Fibroblast of the aortic adventitia (primary cell): ENCODE measurements at regions not wholly inside any gene's neighbourhood (a gene's known extent, or its start where the extent isn't known, plus 50 kb on each side); places are given as distances from the start of the nearest gene placed in this dataset.
A peak's percentile ranks its signal among the peaks of the same experiment; 100 is the strongest.

Experiments used
- DNase-seq: peaks from one replicate; pipeline ENCODE4 v3.0.0-alpha.2; 2010; ENCODE audit warnings: low read depth
- H3K4me3 ChIP-seq: 2 replicates; pipeline ENCODE4 v1.5.1; 2011; ENCODE audit warnings: low read depth, mild to moderate bottlenecking, control low read depth, low read length, moderate library complexity
- CTCF ChIP-seq: IDR thresholded peaks from 2 replicates; pipeline ENCODE4 v1.5.1; 2011; ENCODE audit warnings: mild to moderate bottlenecking, low read length, control low read depth, inconsistent platforms; ENCODE audit not compliant: insufficient read depth

DNA sequence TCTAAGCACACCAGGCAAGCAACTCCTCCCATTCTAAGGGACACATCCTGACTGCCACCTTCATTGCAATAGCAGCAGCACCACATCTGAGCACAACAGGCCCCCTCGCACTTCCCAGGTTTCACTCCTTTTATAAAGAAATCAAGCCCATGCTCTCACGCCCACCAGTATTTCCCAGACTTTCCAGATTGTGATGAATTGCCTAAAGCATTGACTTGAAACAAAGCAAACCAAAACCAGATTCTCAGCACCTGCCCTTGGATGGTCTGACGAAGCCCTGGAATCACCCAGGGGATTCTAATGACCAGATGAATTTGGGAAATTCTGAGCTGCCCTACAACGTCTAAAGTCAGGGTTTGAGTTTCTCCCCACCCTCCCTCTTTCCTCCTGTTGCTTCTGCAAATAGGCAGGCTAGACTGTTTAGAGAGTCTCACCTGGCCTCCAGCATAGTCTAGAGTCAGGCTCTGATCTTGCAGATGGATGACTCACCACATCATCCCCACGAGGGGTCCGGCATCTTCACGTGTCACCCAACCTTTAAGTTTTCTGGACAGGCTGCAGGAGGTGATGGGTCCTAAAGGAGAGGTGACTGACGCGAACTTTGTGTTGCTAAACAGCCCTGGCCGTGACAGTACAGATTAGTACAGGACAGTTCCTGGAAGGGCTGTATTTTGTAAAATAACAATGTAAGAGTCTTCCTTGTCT, 198.0 kb downstream of the SKIDA1 start:
- DNase-seq: no peak
- no peak overlapping the region for H3K4me3 ChIP-seq
- no peak for TF ChIP-seq CTCF

GRCh38 chr10:21326594-21327288, 198.7 kb downstream of the SKIDA1 start:
- DNase-seq: no peak
- no peak for TF ChIP-seq CTCF
- H3K4me3 ChIP-seq: no peak overlapping the region

- DNase-seq: peak; percentile 41
- no peak overlapping the region for H3K4me3 ChIP-seq
- TF ChIP-seq CTCF: no peak
Measured at GRCh38 chr10:21318540-21319167, 206.8 kb downstream of the SKIDA1 start.

DNA sequence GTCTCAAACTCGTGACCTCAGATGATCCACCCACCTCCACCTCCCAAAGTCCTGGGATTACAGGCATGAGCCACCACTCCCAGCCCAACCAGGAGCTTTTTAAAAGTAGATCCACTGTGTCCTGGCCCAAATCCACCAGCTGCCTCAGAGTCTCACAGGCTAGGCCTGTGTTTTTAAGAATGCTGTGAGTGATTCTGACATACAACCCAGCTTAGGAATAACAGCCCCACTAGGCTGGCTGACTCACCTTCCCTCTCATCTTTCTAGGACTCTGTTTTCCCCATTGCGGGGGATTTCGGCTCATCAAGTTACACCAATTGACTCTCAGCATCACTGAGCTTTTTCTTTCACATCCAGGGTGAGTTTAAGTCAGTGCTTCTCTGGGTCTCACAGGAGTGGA, 207.6 kb downstream of the SKIDA1 start:
- peak; percentile 53 for DNase-seq
- no peak for TF ChIP-seq CTCF
- H3K4me3 ChIP-seq: no peak overlapping the region

DNA sequence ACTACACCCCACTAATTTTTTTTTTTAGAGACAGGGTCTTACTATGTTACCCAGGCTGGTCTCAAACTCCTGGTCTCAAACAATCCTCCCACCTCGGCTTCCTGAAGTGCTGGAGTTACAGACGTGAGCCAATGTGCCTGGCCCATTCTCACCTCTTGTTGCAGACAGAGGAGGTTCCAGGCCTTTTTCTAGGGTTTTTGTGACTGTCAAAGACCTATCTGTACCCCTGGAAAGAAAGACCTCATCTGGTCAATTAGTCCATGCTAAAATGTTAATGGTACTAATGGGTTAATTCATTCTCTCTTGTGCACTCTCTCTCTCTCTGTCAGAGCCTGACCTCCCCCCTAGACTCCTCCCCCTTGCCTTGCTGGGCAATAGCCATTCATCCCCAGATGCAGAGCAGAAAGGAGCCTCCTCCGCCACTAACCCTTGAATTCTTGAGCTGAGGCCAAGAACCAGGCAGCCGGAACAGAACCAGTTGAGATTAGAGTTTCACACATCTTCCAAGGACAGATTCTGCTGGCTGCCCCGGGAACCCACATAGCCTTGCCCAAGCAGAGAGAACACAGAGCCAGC, 209.7 kb downstream of the SKIDA1 start:
- no peak overlapping the region for H3K4me3 ChIP-seq
- peak; percentile 94 for DNase-seq
- TF ChIP-seq CTCF: no peak

GRCh38 chr10:21314906-21315644, 210.4 kb downstream of the SKIDA1 start:
- H3K4me3 ChIP-seq: no peak overlapping the region
- TF ChIP-seq CTCF: no peak
- peak; percentile 68 for DNase-seq
